Small intestine (tissue), 7 donors: ENCODE measurements at regions not wholly inside any gene's neighbourhood (a gene's known extent, or its start where the extent isn't known, plus 50 kb on each side); places are given as distances from the start of the nearest gene placed in this dataset.
A peak's percentile ranks its signal among the peaks of the same experiment; 100 is the strongest.
"Not testable (repeated sequence)": the region's sequence is repeated elsewhere in the genome, so short reads cannot be mapped to it uniquely, and the experiment has no call there.

Experiments
- DNase-seq, 2 donors: peaks; one replicate each; pipeline versions ENCODE4 v3.0.0 to v3.0.0-alpha.2; 2013
- FAIRE-seq: peaks from 2 replicates; lab custom pipeline; 2012; peaks lifted over from hg19 to GRCh38; lab: Jason Lieb, UNC
- H3K27ac ChIP-seq, 3 donors: one replicate each; pipeline ENCODE4 v1.5.1; 2013; ENCODE audit warnings: low read length in 2 of 3, mild to moderate bottlenecking in 2 of 3, control low read depth in 1 of 3, inconsistent platforms in 1 of 3, low read depth in 1 of 3, moderate library complexity in 1 of 3
- H3K27me3 ChIP-seq, 3 donors: one replicate each; pipeline ENCODE4 v1.6.1; 2013; ENCODE audit warnings: low read length in 3 of 3, inconsistent platforms in 1 of 3; ENCODE audit not compliant: control insufficient read depth in 3 of 3, insufficient read depth in 3 of 3
- H3K36me3 ChIP-seq, 3 donors: one replicate each; pipeline ENCODE4 v1.6.1; 2013; ENCODE audit warnings: low read length in 3 of 3, inconsistent platforms in 1 of 3, low read depth in 1 of 3, mild to moderate bottlenecking in 1 of 3, moderate library complexity in 1 of 3; ENCODE audit not compliant: control insufficient read depth in 3 of 3, insufficient read depth in 2 of 3
- H3K4me1 ChIP-seq, 3 donors: one replicate each; pipeline ENCODE4 v1.6.1; 2013; ENCODE audit warnings: low read length in 2 of 3, inconsistent platforms in 1 of 3, low read depth in 1 of 3, mild to moderate bottlenecking in 1 of 3, moderate library complexity in 1 of 3; ENCODE audit not compliant: control insufficient read depth in 3 of 3, insufficient read depth in 2 of 3
- H3K4me3 ChIP-seq, 3 donors: one replicate each; pipeline ENCODE4 v1.5.1; 2013; ENCODE audit warnings: low read length in 3 of 3, control low read depth in 1 of 3, inconsistent platforms in 1 of 3, low read depth in 1 of 3, mild to moderate bottlenecking in 1 of 3, moderate library complexity in 1 of 3
- H3K9me3 ChIP-seq, 2 donors: one replicate each; pipeline ENCODE4 v1.6.1; 2013; ENCODE audit warnings: low read depth in 1 of 2, low read length in 1 of 2; ENCODE audit not compliant: control insufficient read depth in 2 of 2, insufficient read depth in 1 of 2
- WGBS, 3 donors: extraction: QIAGEN DNeasy Blood & Tissue Kit; methylation state at CpG; one replicate each; pipeline ENCODE4 v1.1.7; 2013; 5-methylcytosine and 5-hydroxymethylcytosine counted together
- donor health status: healthy with polysubstance abuse.
- donor health status: control.
- donor health status: control.
- donor health status: Bipolar disorder and iron deficiency.
- donor health status: healthy.

DNA sequence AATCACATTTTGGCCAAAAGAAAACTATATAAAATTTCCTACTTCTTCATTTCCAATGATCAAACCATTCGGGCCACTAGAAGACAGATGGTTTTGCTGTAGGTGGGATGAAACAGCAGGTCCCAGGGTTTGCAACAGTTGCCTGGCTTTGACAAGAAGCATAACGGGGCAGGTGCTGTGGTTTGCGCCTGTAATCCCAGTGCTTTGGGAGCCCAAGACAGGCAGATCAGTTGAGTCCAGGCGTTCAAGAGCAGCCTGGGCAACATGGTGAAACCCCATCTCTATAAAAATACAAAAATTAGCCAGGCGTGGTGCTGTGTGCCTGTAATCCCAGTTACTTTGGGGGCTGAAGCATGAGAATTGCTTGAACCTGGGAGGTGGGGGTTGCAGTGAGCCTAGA is 81.4 kb upstream of the XPO1 start:
- Histone ChIP-seq H3K4me1 (no peaks in the 10 kb centered on the region), H3K27ac (no peak overlapping the region), H3K36me3 (no peaks in the 10 kb centered on the region), H3K27me3 (no peaks in the 10 kb centered on the region), H3K9me3 (no peaks in the 10 kb centered on the region), H3K4me3 (no peak overlapping the region)
- FAIRE-seq (no peak), DNase-seq (no peak)
- 89 to 91% (median 90%) methylated on average over 5 of the region's 5 CpGs for WGBS, 3 donors

GRCh38 chr2:61617610-61618009 is 79.5 kb upstream of the XPO1 start:
- no peaks in the 10 kb centered on the region for H3K9me3 ChIP-seq
- H3K27me3 ChIP-seq: no peaks in the 10 kb centered on the region
- H3K4me3 ChIP-seq: no peak overlapping the region
- no peak overlapping the region for H3K27ac ChIP-seq
- no peak for DNase-seq
- no peak for FAIRE-seq
- WGBS, 3 donors: 73 to 90% (median 84%) methylated on average over 2 of the region's 2 CpGs
- no peaks in the 10 kb centered on the region for H3K4me1 ChIP-seq
- no peaks in the 10 kb centered on the region for H3K36me3 ChIP-seq

DNA sequence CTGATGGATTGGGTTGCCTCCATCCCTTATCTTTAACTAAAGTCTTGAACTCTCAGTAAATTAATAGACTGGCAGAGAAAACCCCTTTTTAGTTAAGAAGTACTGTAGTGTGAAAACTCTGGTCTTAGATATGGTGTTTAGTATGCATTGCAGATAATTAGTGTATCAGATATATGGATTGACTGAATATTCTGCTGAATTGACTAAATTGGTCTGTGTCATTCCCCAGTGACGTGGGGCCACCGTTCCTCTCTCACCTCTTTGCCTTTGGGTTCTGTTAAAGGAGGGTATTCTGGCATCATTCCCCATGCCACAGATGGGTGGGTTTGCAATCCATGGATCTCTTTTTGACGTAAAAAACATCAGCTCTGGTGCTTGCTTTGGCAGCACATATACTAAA is 67.1 kb upstream of the XPO1 start:
- Histone ChIP-seq H3K27ac (no peak overlapping the region), H3K36me3 (no peaks in the 10 kb centered on the region), H3K27me3 (no peaks in the 10 kb centered on the region), H3K9me3 (no peaks in the 10 kb centered on the region), H3K4me1 (no peaks in the 10 kb centered on the region), H3K4me3 (no peak overlapping the region)
- DNase-seq (no peak), FAIRE-seq (no peak)
- WGBS, 3 donors: 91 to 97% (median 95%) methylated on average over 3 of the region's 3 CpGs

DNA sequence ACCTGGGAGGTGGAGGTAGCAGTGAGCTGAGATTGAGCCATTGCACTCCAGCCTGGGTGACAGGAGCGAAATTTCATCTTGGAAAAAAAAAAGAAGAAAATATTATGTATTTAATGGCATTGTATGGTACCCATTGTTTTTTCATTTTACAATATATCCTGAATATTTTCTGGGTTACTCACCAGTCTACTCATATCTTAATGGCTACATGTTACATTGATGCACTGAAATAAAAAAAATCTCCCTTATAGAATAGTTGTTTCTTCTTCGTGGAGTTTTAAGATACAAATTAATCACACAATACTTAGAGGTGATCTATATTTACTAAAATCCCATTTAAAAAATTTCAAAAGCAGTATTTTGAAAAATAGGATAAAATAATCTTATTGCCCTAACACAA is 66.3 kb upstream of the XPO1 start:
- Histone ChIP-seq H3K27ac (no peak overlapping the region), H3K36me3 (no peaks in the 10 kb centered on the region), H3K4me1 (no peaks in the 10 kb centered on the region), H3K4me3 (no peak overlapping the region), H3K9me3 (no peaks in the 10 kb centered on the region), H3K27me3 (no peaks in the 10 kb centered on the region)
- DNase-seq (no peak), FAIRE-seq (no peak)
- WGBS, 3 donors: 86 to 93% (median 91%) methylated on average over 2 of the region's 2 CpGs

DNA sequence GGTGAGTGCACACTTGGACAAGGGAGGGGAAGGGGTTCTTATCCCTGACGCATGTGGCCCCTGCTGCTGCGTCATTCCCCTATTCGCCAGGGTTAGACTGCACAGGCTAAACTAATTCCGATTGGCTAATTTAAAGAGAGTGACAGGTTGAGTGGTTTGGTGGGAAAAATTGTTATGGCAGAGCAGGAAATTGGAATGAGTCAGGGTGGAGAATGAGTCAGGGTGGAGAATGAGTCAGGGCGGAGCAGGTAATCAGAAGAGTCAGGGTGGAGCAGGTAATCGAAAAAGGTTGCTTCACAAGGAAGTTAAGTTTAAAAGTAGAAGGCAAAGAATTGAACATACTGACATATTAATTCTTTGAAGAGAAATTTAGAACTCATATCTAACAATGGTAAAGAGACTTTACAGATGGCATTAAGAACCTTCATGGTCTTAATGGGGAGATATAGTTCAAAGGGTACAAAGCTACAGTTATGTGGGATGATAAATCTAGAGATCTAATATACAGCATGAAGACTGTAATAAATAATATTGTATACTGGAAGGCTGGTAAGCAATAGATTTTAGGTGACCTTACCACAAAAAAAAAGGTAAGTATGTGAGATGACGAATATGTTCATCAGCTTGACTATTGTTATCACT is 60.5 kb upstream of the XPO1 start:
- H3K27me3 ChIP-seq, H3K4me1 ChIP-seq, FAIRE-seq, H3K36me3 ChIP-seq, H3K4me3 ChIP-seq, H3K27ac ChIP-seq, H3K9me3 ChIP-seq: not testable (repeated sequence)
- DNase-seq: peak; percentile 6 to 73
- 73 to 84% (median 82%) methylated on average over 7 of the region's 7 CpGs for WGBS, 3 donors

GRCh38 chr2:61597300-61598289 is 59.4 kb upstream of the XPO1 start:
- no peak overlapping the region for H3K4me3 ChIP-seq
- DNase-seq: no peak
- WGBS, 3 donors: 88 to 93% (median 92%) methylated on average over 9 of the region's 9 CpGs
- FAIRE-seq: no peak
- no peaks in the 10 kb centered on the region for H3K27me3 ChIP-seq
- H3K9me3 ChIP-seq: no peaks in the 10 kb centered on the region
- no peaks in the 10 kb centered on the region for H3K36me3 ChIP-seq
- no peaks in the 10 kb centered on the region for H3K4me1 ChIP-seq
- no peak overlapping the region for H3K27ac ChIP-seq

GRCh38 chr2:61594201-61594600 is 56.0 kb upstream of the XPO1 start:
- not testable (repeated sequence) for FAIRE-seq, H3K9me3 ChIP-seq, H3K27ac ChIP-seq, DNase-seq, H3K4me1 ChIP-seq, H3K4me3 ChIP-seq, H3K27me3 ChIP-seq, H3K36me3 ChIP-seq
- WGBS, 3 donors: 82 to 92% (median 85%) methylated on average over 7 of the region's 7 CpGs

GRCh38 chr2:61593648-61594047 is 55.5 kb upstream of the XPO1 start:
- not testable (repeated sequence) for H3K27ac ChIP-seq, FAIRE-seq, H3K4me3 ChIP-seq, H3K9me3 ChIP-seq, DNase-seq, H3K27me3 ChIP-seq, H3K4me1 ChIP-seq, H3K36me3 ChIP-seq
- 37 to 73% (median 39%) methylated on average over 3 of the region's 3 CpGs for WGBS, 3 donors
